ENCODE measurements at regions not wholly inside any gene's neighbourhood (a gene's known extent, or its start where the extent isn't known, plus 50 kb on each side); places are given as distances from the start of the nearest gene placed in this dataset.

- H3K4me3 ChIP-seq: no peak overlapping the region
- TF ChIP-seq CTCF (IDR thresholded peaks at IDR 0.05): no peak
- H3K27ac ChIP-seq: no peak overlapping the region
- ATAC-seq: no peak
- no peaks in the 10 kb centered on the region for H3K36me3 ChIP-seq
- no peak for DNase-seq
- H3K9me3 ChIP-seq: no peaks in the 10 kb centered on the region
- H3K4me1 ChIP-seq: no peaks in the 10 kb centered on the region
- intact Hi-C loops (cut with DNase I): no loop called here
- H3K27me3 ChIP-seq: no peaks in the 10 kb centered on the region
These were observed 68.8 kb downstream of the YIPF5 start for GRCh38 chr5:144101616-144102015.

GRCh38 chr5:144102361-144102760 lies 68.1 kb downstream of the YIPF5 start:
- ATAC-seq: no peak
- no peak for TF ChIP-seq CTCF (IDR thresholded peaks at IDR 0.05)

GRCh38 chr5:144102979-144103378 lies 67.5 kb downstream of the YIPF5 start:
- intact Hi-C loops (cut with DNase I): no loop called here
- TF ChIP-seq CTCF (IDR thresholded peaks at IDR 0.05): no peak

More at GRCh38 chr5:144102361-144102760, 68.1 kb downstream of the YIPF5 start:
- no peaks in the 10 kb centered on the region for H3K36me3 ChIP-seq
- H3K27me3 ChIP-seq: no peaks in the 10 kb centered on the region
- H3K27ac ChIP-seq: no peak overlapping the region
- DNase-seq: no peak
- no peak overlapping the region for H3K4me3 ChIP-seq
- H3K9me3 ChIP-seq: no peaks in the 10 kb centered on the region
- intact Hi-C loops (cut with DNase I): no loop called here
- H3K4me1 ChIP-seq: no peaks in the 10 kb centered on the region

GRCh38 chr5:144103611-144104485 lies 66.6 kb downstream of the YIPF5 start:
- intact Hi-C loops (cut with DNase I): no loop called here
- H3K4me1 ChIP-seq: no peaks in the 10 kb centered on the region
- TF ChIP-seq CTCF (IDR thresholded peaks at IDR 0.05): no peak

More at GRCh38 chr5:144102979-144103378, 67.5 kb downstream of the YIPF5 start:
- DNase-seq (no peak), ATAC-seq (no peak)
- Histone ChIP-seq H3K4me1 (no peaks in the 10 kb centered on the region), H3K27ac (no peak overlapping the region), H3K27me3 (no peaks in the 10 kb centered on the region), H3K9me3 (no peaks in the 10 kb centered on the region), H3K36me3 (no peaks in the 10 kb centered on the region), H3K4me3 (no peak overlapping the region)

GRCh38 chr5:144105371-144105770 lies 65.1 kb downstream of the YIPF5 start:
- no peak for TF ChIP-seq CTCF (IDR thresholded peaks at IDR 0.05)
- Histone ChIP-seq H3K36me3 (no peaks in the 10 kb centered on the region), H3K27ac (no peak overlapping the region), H3K27me3 (no peaks in the 10 kb centered on the region), H3K9me3 (no peaks in the 10 kb centered on the region), H3K4me1 (no peaks in the 10 kb centered on the region), H3K4me3 (no peak overlapping the region)
- DNase-seq (no peak), ATAC-seq (no peak)
- intact Hi-C loops (cut with DNase I): no loop called here

More at GRCh38 chr5:144103611-144104485, 66.6 kb downstream of the YIPF5 start:
- no peak overlapping the region for H3K27ac ChIP-seq
- no peaks in the 10 kb centered on the region for H3K36me3 ChIP-seq
- H3K27me3 ChIP-seq: no peaks in the 10 kb centered on the region
- ATAC-seq: no peak
- no peak overlapping the region for H3K4me3 ChIP-seq
- DNase-seq: no peak
- no peaks in the 10 kb centered on the region for H3K9me3 ChIP-seq

Measured in left lung (tissue), 4 donors.